ENCODE measurements at regions not wholly inside any gene's neighbourhood (a gene's known extent, or its start where the extent isn't known, plus 50 kb on each side); places are given as distances from the start of the nearest gene placed in this dataset.

DNA sequence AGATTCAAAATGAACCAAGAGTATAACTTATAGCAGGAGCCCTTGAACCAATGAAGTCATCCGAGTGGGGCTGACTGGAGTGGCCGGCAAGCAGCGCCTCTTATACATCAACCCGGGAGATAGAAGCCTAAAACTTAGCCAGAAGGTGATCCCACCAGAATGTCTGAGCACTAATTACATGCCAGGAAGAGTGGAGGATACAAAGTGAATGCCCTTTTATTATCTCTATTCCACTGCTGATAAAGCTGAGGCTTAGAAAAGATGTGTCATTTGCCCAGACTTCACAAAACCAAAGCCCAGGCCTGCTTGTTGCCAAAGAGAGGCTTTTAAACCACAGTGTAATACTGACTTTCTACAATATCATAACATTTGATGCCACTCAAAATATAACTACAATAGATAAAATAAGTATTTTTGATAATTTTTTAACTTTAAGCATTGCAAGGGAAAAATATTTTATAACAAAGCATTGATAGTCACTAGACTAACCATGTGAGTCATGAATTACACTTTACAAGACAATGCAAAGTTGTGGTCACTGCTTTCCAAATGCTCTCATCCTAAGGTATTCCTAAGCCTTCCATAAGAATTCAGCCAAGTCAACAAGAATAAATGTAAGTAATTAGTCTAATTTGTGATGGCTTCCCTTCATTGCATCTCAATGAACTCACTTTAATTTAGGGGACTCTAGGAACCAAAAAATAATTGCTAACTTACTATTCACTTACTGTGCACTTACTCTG is 58.6 kb upstream of the ARID5B start:
- DNase-seq = no peak

DNA sequence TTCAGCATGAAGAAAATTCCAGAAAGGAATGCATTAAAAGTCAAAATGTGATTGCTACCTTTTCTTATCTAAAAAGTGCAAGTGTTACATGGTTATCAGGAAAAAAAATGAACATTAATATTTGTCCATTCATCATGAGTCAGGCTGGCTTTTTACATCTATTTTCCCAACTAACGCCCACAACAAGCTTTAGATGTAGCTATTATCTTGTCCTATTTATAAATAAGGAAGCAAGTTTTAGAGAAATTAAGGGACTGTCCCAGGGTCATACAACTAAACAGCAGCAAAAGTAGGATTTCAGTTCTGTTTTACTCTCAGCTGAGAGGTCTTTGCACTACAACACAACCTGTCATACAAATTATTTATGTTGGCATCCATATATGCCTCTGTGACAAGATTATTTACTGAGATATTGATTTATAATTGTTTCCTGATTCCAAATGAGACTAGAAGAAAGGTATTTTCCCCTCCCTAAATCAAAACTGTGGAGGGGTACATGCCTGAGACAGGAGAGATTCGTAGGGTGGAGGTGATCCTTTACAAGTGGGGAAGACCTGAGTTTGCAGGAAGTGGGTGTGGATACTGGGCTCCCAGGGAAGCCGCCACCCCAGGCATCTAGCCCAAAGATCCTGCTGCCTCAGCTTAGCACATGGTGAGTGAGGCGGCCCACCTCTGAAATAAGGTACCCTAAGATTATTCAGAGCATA is 57.2 kb upstream of the ARID5B start:
- no peak for DNase-seq

DNA sequence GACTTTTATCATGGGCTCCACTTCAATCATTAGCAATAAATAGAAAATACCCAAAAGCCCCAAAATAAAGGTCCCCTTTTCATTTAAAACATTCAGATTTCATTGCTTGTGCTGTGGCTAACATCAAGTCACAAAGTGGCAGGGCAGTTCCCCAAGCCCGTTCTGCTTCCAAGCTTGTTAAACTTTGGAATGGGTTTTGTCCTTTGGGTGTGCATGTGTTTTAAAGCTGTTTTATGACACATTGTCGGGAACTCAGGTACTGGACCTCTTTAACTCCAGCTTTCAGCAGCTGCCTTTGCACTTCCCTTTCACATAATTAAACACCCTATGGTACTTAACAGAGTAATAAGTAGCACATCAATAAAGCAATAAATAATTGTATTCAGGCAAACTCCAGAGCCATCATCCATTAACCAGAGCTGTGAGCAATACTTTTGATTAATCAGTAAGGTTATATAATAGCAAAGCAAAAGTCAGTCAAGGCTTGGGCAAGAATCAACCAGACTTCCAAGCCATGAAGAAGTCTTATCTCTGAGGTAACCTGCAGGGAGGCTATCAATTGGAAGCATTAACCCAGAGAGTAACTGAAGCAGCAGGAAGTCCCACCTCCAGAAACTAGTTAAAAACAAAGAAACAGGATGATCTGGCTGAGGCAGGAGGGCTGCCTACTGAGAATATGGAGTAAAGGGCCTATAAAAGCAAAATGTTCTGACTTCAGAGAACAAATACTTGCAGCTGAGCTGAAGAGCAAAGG is 56.1 kb upstream of the ARID5B start:
- DNase-seq = no peak

DNA sequence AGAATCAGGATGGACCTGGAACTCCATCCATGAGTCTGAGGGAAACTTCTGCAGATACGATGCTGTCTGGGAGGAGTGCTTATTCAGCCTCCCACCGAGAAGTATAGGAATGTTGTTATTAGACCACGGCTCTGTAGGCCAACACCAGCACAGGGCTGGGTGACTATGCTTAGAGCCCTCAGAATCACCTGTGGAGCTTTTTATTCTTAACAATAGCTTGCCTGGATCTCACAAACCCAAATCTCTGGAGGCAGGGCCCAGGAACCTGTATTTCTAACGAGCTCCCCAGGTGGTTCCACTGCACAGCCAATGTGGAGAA is 55.6 kb upstream of the ARID5B start:
- no peak for DNase-seq

DNA sequence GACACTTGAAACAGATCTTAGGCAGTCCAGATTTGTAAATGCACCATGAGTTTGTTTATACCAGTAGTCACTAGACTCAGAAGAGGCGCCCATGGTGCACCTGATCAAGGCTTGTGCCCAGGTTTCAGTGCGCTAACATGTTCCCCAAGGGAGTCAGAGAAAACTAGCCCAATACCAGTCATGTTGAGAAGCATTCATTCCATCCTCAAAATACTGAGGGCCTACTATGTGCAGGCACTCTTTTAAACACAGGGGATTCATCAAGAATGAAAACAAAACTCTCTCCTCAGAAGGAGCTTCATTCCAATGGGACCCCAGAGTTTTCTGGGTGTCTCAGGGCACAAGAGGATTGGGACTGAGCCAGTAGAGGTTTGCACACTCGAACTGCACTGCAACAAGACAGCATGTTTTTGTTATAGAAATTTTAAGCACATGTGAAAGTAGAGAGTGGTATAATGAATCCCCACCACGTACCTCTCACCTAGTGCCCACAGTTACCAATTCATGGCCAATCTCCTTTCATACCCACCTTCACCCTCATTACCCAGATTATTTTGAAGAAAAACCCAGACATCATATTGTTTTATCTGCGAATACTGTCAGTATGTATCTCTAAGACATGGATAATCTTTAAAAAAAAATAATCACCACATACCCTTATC is 55.0 kb upstream of the ARID5B start:
- no peak for DNase-seq

DNA sequence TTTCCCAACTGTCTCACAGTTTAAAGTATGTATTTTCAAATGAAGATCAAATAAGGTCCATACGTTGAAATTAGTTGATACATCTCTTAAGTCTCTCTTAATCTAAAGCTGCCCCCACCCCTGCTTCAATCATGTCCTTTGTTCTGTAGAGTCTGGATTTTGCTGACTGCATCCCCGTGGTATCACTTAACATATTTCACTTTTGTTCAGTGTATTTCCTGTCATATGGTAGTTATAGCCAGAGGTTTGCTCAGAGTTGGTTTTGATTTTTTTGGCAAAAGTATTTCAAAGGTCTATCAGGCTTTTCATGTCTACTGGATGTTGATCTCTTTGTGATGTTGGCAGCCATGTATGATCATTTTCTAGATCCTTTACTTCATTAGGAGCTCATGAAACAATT is 54.4 kb upstream of the ARID5B start:
- no peak for DNase-seq

DNA sequence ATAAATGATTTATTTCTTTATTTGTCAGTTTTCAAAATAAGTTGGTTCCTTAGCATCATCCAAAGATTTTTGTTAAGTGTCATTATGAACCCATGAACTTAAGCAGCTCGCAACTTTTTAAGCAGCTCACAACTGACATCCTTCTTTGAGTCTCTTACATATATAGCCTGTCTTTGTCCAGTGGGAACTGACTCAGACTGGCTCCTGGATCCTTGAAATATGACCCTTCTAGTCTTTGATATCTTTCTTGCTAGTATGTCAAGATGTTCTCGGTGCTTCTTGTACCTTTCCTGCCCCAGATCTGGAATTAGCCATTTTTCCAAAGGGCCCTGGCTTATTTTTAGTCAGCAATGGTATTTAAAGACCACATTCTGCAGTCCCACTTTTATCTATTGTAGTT is 53.9 kb upstream of the ARID5B start:
- DNase-seq = no peak

DNA sequence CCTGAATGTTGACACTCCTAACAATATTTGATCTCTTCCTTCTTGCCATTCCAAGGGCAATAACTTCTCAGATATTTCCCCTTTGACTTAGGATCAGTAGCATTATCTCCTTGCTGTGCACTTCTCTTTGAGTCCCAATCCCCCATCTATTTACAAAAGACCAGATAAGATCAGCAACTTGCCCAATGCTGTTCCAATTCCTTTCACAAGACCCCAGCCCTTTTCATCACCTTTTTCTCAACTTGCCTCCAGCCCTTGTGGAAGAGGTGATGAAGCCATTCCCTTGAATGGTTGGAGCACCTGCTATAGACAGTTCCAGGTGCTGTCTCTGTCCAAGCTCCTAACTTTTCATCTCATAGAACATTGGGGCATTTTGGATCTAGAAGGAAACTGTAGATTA is 51.1 kb upstream of the ARID5B start:
- DNase-seq = no peak
